Neutrophil (primary cell): ENCODE measurements at regions not wholly inside any gene's neighbourhood (a gene's known extent, or its start where the extent isn't known, plus 50 kb on each side); places are given as distances from the start of the nearest gene placed in this dataset.

ENCODE experiments used
- H3K27ac ChIP-seq: fragments of 200-600 bp; sonication (generic); 2 replicates; pipeline ENCODE4 v1.5.1; 2016; ENCODE audit warnings: mild to moderate bottlenecking, moderate library complexity
- H3K27me3 ChIP-seq: fragments of 200-600 bp; sonication (generic); 2 replicates; pipeline ENCODE4 v1.6.0; 2016; ENCODE audit warnings: mild to moderate bottlenecking
- H3K36me3 ChIP-seq: fragments of 200-600 bp; sonication (generic); 2 replicates; pipeline ENCODE4 v1.5.1; 2017
- H3K4me1 ChIP-seq, 2 experiments: fragments of 200-600 bp in 1 of 2; sonication (generic) in 1 of 2; 1 replicate in 1 of 2; 2 replicates in 1 of 2; pipeline versions ENCODE4 v1.5.1 to v1.6.1; 2013 to 2016; ENCODE audit warnings: low read depth in 1 of 2, low read length in 1 of 2, mild to moderate bottlenecking in 1 of 2, moderate library complexity in 1 of 2; ENCODE audit not compliant: control insufficient read depth in 1 of 2, insufficient read depth in 1 of 2
- H3K4me3 ChIP-seq, 2 experiments: fragments of 200-600 bp in 1 of 2; sonication (generic) in 1 of 2; 1 replicate in 1 of 2; 2 replicates in 1 of 2; pipeline ENCODE4 v1.5.1; 2013 to 2016; ENCODE audit warnings: low read depth in 1 of 2, low read length in 1 of 2, mild to moderate bottlenecking in 1 of 2, moderate library complexity in 1 of 2
- H3K9me3 ChIP-seq: fragments of 200-600 bp; sonication (generic); 2 replicates; pipeline ENCODE4 v1.5.1; 2016
- TF ChIP-seq, protein P1 (sequence below): fragments of 200-600 bp; sonication (generic); IDR thresholded peaks from 2 replicates; pipeline ENCODE4 v1.5.1; 2016; ENCODE audit warnings: antibody characterized with exemption

DNA sequence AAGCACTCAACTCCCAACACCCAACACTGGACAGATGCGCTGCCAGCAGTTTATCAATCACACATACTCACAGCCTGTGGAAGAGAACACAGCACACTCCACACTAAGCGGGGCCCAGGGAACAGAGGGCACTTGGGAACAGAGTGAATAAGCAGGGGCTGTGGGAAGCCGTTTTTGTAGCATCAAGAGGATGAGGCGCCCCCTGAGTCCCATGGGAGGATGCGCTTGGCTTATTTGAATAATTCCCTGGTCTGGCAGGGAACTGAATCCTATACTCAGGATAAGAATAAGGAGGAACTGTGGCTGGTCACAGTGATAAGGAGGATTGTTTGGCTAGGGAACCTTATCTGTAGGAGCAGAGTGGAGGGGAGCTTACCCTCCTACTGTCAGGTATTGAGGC is 96.1 kb upstream of the DNAH5 start:
- Histone ChIP-seq H3K27me3 (peaks cover 22% of the 10 kb centered on the region), H3K9me3 (no peaks in the 10 kb centered on the region), H3K4me3 (no peak overlapping the region), H3K27ac (no peak overlapping the region), H3K4me1 (no peaks in the 10 kb centered on the region), H3K36me3 (no peaks in the 10 kb centered on the region)
- TF ChIP-seq, protein P1, sequence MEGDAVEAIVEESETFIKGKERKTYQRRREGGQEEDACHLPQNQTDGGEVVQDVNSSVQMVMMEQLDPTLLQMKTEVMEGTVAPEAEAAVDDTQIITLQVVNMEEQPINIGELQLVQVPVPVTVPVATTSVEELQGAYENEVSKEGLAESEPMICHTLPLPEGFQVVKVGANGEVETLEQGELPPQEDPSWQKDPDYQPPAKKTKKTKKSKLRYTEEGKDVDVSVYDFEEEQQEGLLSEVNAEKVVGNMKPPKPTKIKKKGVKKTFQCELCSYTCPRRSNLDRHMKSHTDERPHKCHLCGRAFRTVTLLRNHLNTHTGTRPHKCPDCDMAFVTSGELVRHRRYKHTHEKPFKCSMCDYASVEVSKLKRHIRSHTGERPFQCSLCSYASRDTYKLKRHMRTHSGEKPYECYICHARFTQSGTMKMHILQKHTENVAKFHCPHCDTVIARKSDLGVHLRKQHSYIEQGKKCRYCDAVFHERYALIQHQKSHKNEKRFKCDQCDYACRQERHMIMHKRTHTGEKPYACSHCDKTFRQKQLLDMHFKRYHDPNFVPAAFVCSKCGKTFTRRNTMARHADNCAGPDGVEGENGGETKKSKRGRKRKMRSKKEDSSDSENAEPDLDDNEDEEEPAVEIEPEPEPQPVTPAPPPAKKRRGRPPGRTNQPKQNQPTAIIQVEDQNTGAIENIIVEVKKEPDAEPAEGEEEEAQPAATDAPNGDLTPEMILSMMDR, result no peak

DNA sequence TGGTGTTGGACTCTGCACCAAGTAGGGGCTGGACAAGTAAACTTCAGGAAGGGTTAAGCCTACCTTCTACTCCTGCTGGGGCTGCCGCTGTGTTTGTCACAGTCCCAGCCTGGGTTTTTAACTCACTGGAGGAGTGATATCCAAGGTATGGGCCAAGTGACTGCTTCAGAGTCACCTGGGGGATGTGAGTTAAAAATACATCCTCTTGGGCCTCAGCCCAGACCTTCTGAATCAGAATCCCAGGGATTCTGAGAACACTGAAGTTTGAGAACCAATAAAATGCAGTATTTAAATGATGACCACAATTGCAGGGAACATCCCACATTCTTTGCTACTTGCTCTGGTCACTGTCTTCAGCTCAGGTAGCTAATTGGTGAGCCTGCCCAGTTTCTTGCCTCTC is 95.1 kb upstream of the DNAH5 start:
- H3K27ac ChIP-seq, result no peak overlapping the region
- no peaks in the 10 kb centered on the region for H3K9me3 ChIP-seq
- TF ChIP-seq, protein P1, result no peak
- no peaks in the 10 kb centered on the region for H3K4me1 ChIP-seq
- no peak overlapping the region for H3K4me3 ChIP-seq
- no peaks in the 10 kb centered on the region for H3K36me3 ChIP-seq
- peaks cover 30% of the 10 kb centered on the region for H3K27me3 ChIP-seq

DNA sequence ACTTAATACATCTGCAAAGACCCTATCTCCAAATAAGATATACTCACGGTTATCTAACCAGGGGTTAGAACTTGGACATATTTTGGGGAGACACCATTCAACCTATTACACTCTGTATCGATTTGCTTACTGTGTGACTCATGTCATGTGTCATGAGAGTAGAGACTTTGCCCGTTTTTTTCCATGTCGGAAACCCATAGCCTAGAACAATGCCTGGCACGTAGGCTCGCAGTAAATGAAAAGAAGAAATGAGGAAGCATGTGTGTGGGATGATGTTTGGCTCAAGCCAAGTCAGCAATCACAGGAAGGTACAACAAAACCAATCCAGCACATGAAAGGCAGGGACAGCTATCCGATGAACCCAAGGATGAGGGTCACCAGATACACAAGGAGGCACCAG is 94.6 kb upstream of the DNAH5 start:
- H3K4me3 ChIP-seq, result no peak overlapping the region
- TF ChIP-seq, protein P1, result no peak
- H3K4me1 ChIP-seq, result no peaks in the 10 kb centered on the region
- no peaks in the 10 kb centered on the region for H3K9me3 ChIP-seq
- H3K27me3 ChIP-seq, result peaks cover 30% of the 10 kb centered on the region
- no peak overlapping the region for H3K27ac ChIP-seq
- H3K36me3 ChIP-seq, result no peaks in the 10 kb centered on the region

DNA sequence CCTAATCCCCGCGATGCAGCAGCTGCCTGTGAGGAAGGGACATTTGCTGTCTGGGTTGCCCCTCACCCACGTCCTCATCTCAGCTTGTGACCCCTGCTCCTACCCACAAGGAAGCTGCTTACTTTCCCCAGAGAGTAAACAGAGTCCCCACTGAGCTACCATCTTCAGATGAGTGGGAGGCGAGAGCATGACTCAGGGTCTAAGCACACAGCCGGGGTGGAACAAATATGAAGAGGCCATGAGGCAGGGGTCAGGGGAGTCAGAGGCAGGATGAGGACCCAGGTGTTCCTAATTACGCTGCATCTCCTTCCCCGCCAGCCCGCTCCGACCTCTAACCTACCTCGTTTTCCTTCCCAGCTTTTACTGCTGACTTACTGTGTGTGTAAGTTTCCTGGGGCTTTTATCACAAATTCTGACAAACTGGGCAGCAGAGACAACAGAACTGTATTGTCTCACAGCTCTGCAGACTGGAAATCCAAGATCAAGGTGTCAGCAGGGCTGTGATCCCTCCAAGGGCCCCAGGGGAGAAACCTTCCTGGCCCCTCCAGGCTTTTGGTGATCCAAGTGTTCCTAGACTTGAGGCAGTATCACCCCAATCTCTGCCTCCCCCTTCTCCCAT is 94.0 kb upstream of the DNAH5 start:
- Histone ChIP-seq H3K4me1 (no peaks in the 10 kb centered on the region), H3K36me3 (no peaks in the 10 kb centered on the region), H3K4me3 (no peak overlapping the region), H3K27me3 (peaks cover 30% of the 10 kb centered on the region), H3K27ac (no peak overlapping the region), H3K9me3 (no peaks in the 10 kb centered on the region)
- TF ChIP-seq, protein P1, result no peak

DNA sequence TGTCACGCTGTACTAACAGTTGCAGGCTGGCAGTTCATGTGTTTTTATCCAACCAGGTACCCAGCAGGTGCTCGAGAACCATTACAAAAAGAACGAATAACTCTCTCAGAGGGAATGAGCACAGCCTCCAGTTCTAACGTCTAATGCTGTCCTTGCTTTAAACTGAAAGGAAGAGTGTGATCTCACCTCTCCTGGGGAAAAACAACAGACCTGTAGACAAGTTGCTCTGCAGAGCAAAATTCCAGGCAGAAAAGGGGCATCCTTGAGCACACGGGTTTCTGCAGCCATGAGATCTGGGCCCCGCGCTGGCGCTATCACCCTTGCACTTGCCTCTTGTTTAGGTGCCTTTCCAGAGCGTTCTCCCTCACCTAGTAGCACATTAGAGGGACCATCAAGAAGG is 92.5 kb upstream of the DNAH5 start:
- Histone ChIP-seq H3K4me3 (no peak overlapping the region), H3K27me3 (peaks cover 30% of the 10 kb centered on the region), H3K36me3 (no peaks in the 10 kb centered on the region), H3K4me1 (no peaks in the 10 kb centered on the region), H3K9me3 (no peaks in the 10 kb centered on the region), H3K27ac (no peak overlapping the region)
- TF ChIP-seq, protein P1, result no peak

DNA sequence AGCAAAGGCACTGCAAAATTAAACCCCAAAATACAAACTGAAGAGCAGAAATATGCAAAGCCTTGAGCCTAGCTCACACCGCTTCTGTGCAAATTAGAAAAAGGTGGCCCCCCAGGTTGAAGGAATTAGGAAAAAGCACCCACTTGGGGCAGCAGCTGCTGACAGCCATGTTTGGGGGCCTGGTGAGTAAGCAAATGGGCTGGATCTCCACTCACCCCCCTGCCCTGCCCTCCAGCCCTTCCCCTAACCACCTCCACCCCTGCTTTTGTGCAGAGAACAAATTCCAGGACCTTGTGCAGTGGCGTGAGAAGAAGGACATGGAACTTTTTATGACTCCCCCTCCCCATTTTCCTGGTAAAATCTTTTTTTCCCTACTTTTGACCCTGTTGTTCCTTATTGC is 92.0 kb upstream of the DNAH5 start:
- no peaks in the 10 kb centered on the region for H3K4me1 ChIP-seq
- no peaks in the 10 kb centered on the region for H3K9me3 ChIP-seq
- TF ChIP-seq, protein P1, result no peak
- no peak overlapping the region for H3K27ac ChIP-seq
- no peaks in the 10 kb centered on the region for H3K36me3 ChIP-seq
- peaks cover 30% of the 10 kb centered on the region for H3K27me3 ChIP-seq
- no peak overlapping the region for H3K4me3 ChIP-seq
